CD4-positive, alpha-beta T cell treated with Interleukin-4 for 4 hours (primary cell): ENCODE measurements at regions not wholly inside any gene's neighbourhood (a gene's known extent, or its start where the extent isn't known, plus 50 kb on each side); places are given as distances from the start of the nearest gene placed in this dataset.

ENCODE experiments used
- DNase-seq: peaks from one replicate; pipeline ENCODE4 v3.0.0-alpha.2; 2020

- DNase-seq: no peak
Observed at GRCh38 chr6:147868427-147869190, 360.1 kb downstream of the SAMD5 start.

GRCh38 chr6:147869201-147869600 is 360.7 kb downstream of the SAMD5 start:
- DNase-seq: no peak

- no peak for DNase-seq
Observed at GRCh38 chr6:147869869-147870268, 361.4 kb downstream of the SAMD5 start.

GRCh38 chr6:147870506-147871110 is 362.1 kb downstream of the SAMD5 start:
- DNase-seq: no peak

- no peak for DNase-seq
Observed at GRCh38 chr6:147872002-147872401, 363.5 kb downstream of the SAMD5 start.

GRCh38 chr6:147873816-147874215 is 365.3 kb downstream of the SAMD5 start:
- DNase-seq: no peak

- DNase-seq: no peak
Observed at GRCh38 chr6:147874322-147874721, 365.8 kb downstream of the SAMD5 start.

- DNase-seq: no peak
Observed at GRCh38 chr6:147879031-147879580, 370.6 kb downstream of the SAMD5 start.

GRCh38 chr6:147881432-147881831 is 372.9 kb downstream of the SAMD5 start:
- no peak for DNase-seq

- DNase-seq: no peak
Observed at GRCh38 chr6:147888374-147888773, 379.9 kb downstream of the SAMD5 start.

GRCh38 chr6:147891671-147892070 is 383.2 kb downstream of the SAMD5 start:
- DNase-seq: no peak

- DNase-seq: no peak
Observed at GRCh38 chr6:147892476-147892875, 384.0 kb downstream of the SAMD5 start.

GRCh38 chr6:147895272-147895671 is 386.8 kb downstream of the SAMD5 start:
- no peak for DNase-seq

- DNase-seq: no peak
Observed at GRCh38 chr6:147900247-147900830, 391.8 kb downstream of the SAMD5 start.

- no peak for DNase-seq
Observed at GRCh38 chr6:147903321-147903720, 394.8 kb downstream of the SAMD5 start.

- no peak for DNase-seq
Observed at GRCh38 chr6:147903931-147904330, 395.4 kb downstream of the SAMD5 start.

GRCh38 chr6:147904416-147904815 is 395.9 kb downstream of the SAMD5 start:
- DNase-seq: no peak

GRCh38 chr6:147905711-147906110 is 397.2 kb downstream of the SAMD5 start:
- no peak for DNase-seq

GRCh38 chr6:147906361-147906760 is 397.9 kb downstream of the SAMD5 start:
- DNase-seq: no peak

GRCh38 chr6:147909640-147910039 is 401.1 kb downstream of the SAMD5 start:
- no peak for DNase-seq

GRCh38 chr6:147910281-147910680 is 401.8 kb downstream of the SAMD5 start:
- DNase-seq: no peak

GRCh38 chr6:147911057-147911456 is 402.6 kb downstream of the SAMD5 start:
- DNase-seq: no peak

- no peak for DNase-seq
Observed at GRCh38 chr6:147911686-147912085, 403.2 kb downstream of the SAMD5 start.

GRCh38 chr6:147922799-147923198 is 414.3 kb downstream of the SAMD5 start:
- DNase-seq: no peak
